IMR-90 (cell line): ENCODE measurements at regions not wholly inside any gene's neighbourhood (a gene's known extent, or its start where the extent isn't known, plus 50 kb on each side); places are given as distances from the start of the nearest gene placed in this dataset.

Source experiments
- ATAC-seq: fragments of 200-7000 bp; cut with Tn5 transposase; 2 replicates; pipeline ENCODE4 v1.9.1; 2020; ENCODE audit warnings: low read depth, mild to moderate bottlenecking, moderate library complexity
- BruUV-seq: library from RNA; stranded (reverse); fragments of 400-500 nt; replicated peaks from 2 replicates; lab custom pipeline; 2021; lab: Mats Ljungman, UMichigan
- CTCF ChIA-PET: fragments of 300-600 bp; formaldehyde crosslinking; extraction: SDS; loops from one replicate; lab custom pipeline; 2021; ENCODE audit warnings: antibody characterized with exemption; lab: Yijun Ruan, JAX
- POLR2A ChIA-PET: fragments of 300-600 bp; sonication (Branson Sonifier 250); formaldehyde crosslinking; loops from one replicate; lab custom pipeline; 2022; ENCODE audit warnings: antibody characterized with exemption; ENCODE audit not compliant: unreplicated experiment; lab: Charles Lee
- DNase-seq: peaks from one replicate; pipeline ENCODE4 v3.0.0; 2013
- H2AFZ ChIP-seq: replicated peaks from 2 replicates; pipeline ENCODE3; 2013; ENCODE audit warnings: low read length, mild to moderate bottlenecking; ENCODE audit not compliant: poor library complexity
- H2AK5ac ChIP-seq: 2 replicates; pipeline ENCODE4 v1.6.1; 2013; ENCODE audit warnings: low read depth, low read length, inconsistent platforms
- H2AK9ac ChIP-seq: replicated peaks from 2 replicates; pipeline ENCODE3; 2013; ENCODE audit warnings: mild to moderate bottlenecking, low read depth, low read length, moderate library complexity; ENCODE audit not compliant: poor library complexity
- H2BK120ac ChIP-seq: 2 replicates; pipeline ENCODE4 v1.6.1; 2013; ENCODE audit warnings: low read depth, low read length, inconsistent platforms
- H2BK15ac ChIP-seq: 3 replicates; pipeline ENCODE4 v1.6.1; 2013; ENCODE audit warnings: low read depth, low read length, inconsistent platforms
- H2BK20ac ChIP-seq: 2 replicates; pipeline ENCODE4 v1.6.1; 2013; ENCODE audit warnings: low read depth, mild to moderate bottlenecking, inconsistent platforms, low read length, moderate library complexity
- H2BK5ac ChIP-seq: 2 replicates; pipeline ENCODE4 v1.6.1; 2013; ENCODE audit warnings: mild to moderate bottlenecking, low read depth, low read length, inconsistent platforms; ENCODE audit not compliant: poor library complexity, severe bottlenecking
- H3K14ac ChIP-seq: replicated peaks from 2 replicates; pipeline ENCODE4 v1.6.1; 2013; ENCODE audit warnings: low read depth, low read length, inconsistent platforms
- H3K18ac ChIP-seq: 2 replicates; pipeline ENCODE4 v1.6.1; 2013; ENCODE audit warnings: low read depth, low read length, control low read depth
- H3K23ac ChIP-seq: 2 replicates; pipeline ENCODE4 v1.6.1; 2013; ENCODE audit warnings: low read depth, low read length, inconsistent platforms
- H3K27ac ChIP-seq: 2 replicates; pipeline ENCODE4 v1.5.1; 2013; ENCODE audit warnings: mild to moderate bottlenecking, control low read depth, low read length; ENCODE audit not compliant: insufficient read depth
- H3K27me3 ChIP-seq: 2 replicates; pipeline ENCODE4 v1.6.1; 2013; ENCODE audit warnings: low read length; ENCODE audit not compliant: control insufficient read depth, insufficient read depth
- H3K36me3 ChIP-seq: 2 replicates; pipeline ENCODE4 v1.6.1; 2013; ENCODE audit warnings: low read length, mixed read lengths; ENCODE audit not compliant: control insufficient read depth, insufficient read depth
- H3K4ac ChIP-seq: 2 replicates; pipeline ENCODE4 v1.6.1; 2013; ENCODE audit warnings: low read depth, low read length, inconsistent platforms
- H3K4me1 ChIP-seq: 2 replicates; pipeline ENCODE4 v1.6.1; 2013; ENCODE audit warnings: low read length, mixed read lengths; ENCODE audit not compliant: control insufficient read depth, insufficient read depth
- H3K4me2 ChIP-seq: 2 replicates; pipeline ENCODE4 v1.6.1; 2013; ENCODE audit warnings: low read depth, mild to moderate bottlenecking, control low read depth, low read length, moderate library complexity
- H3K4me3 ChIP-seq: 2 replicates; pipeline ENCODE4 v1.5.1; 2013; ENCODE audit warnings: low read depth, mild to moderate bottlenecking, control low read depth, low read length, moderate library complexity; ENCODE audit not compliant: insufficient read depth
- H3K56ac ChIP-seq: 2 replicates; pipeline ENCODE4 v1.6.1; 2013; ENCODE audit warnings: low read length, inconsistent platforms; ENCODE audit not compliant: insufficient read depth; ENCODE audit errors: extremely low read depth
- H3K79me1 ChIP-seq, 2 experiments: 2 replicates each; pipeline ENCODE4 v1.6.1; 2013; ENCODE audit warnings: low read length in 2 of 2, inconsistent platforms in 1 of 2, low read depth in 1 of 2
- H3K9ac ChIP-seq: 2 replicates; pipeline ENCODE4 v1.6.1; 2013; ENCODE audit warnings: low read depth, low read length, control low read depth
- H3K9me1 ChIP-seq: 2 replicates; pipeline ENCODE4 v1.6.1; 2013; ENCODE audit warnings: low read length, inconsistent platforms; ENCODE audit not compliant: insufficient read depth
- H3K9me3 ChIP-seq: 2 replicates; pipeline ENCODE4 v1.6.1; 2013; ENCODE audit warnings: low read length; ENCODE audit not compliant: control insufficient read depth, insufficient read depth
- H4K20me1 ChIP-seq: 2 replicates; pipeline ENCODE4 v1.6.1; 2013; ENCODE audit warnings: low read length, inconsistent platforms; ENCODE audit not compliant: insufficient read depth
- H4K5ac ChIP-seq: 2 replicates; pipeline ENCODE4 v1.6.1; 2013; ENCODE audit warnings: mild to moderate bottlenecking, low read depth, low read length, control low read depth
- H4K8ac ChIP-seq, 2 experiments: 2 replicates each; pipeline ENCODE4 v1.6.1; 2013; ENCODE audit warnings: low read depth in 2 of 2, low read length in 2 of 2, control low read depth in 1 of 2, inconsistent platforms in 1 of 2
- H4K91ac ChIP-seq: 2 replicates; pipeline ENCODE4 v1.6.1; 2013; ENCODE audit warnings: low read depth, low read length, inconsistent platforms; ENCODE audit not compliant: insufficient read depth
- FOS ChIP-seq: fragments of 150-350 bp; IDR thresholded peaks from 2 replicates; pipeline ENCODE4 v1.6.1; 2016; ENCODE audit warnings: low read depth, low read length
- MAZ ChIP-seq: IDR thresholded peaks from 2 replicates; pipeline ENCODE4 v1.6.1; 2012; ENCODE audit warnings: low read depth, mild to moderate bottlenecking, low read length, improper control_type of control experiment, moderate library complexity, borderline replicate concordance
- RAD21 ChIP-seq: IDR thresholded peaks from 2 replicates; pipeline ENCODE4 v1.6.1; 2012; ENCODE audit warnings: low read length, improper control_type of control experiment
- RCOR1 ChIP-seq: IDR thresholded peaks from 2 replicates; pipeline ENCODE4 v1.6.1; 2012; ENCODE audit warnings: mild to moderate bottlenecking, low read length, improper control_type of control experiment; ENCODE audit not compliant: insufficient replicate concordance
- SMC3 ChIP-seq: fragments of 150-350 bp; IDR thresholded peaks from 2 replicates; pipeline ENCODE4 v1.6.1; 2016; ENCODE audit warnings: low read depth, mild to moderate bottlenecking, antibody characterized with exemption, low read length, moderate library complexity
- WGBS, 2 experiments: methylation state at CpG; one replicate each; pipeline versions ENCODE4 v1.1.5 to v1.1.7; 2013; ENCODE audit warnings: missing lambda C conversion rate in 2 of 2; ENCODE audit not compliant: insufficient read length in 1 of 2; ENCODE audit errors: extremely low coverage in 2 of 2; 5-methylcytosine and 5-hydroxymethylcytosine counted together
- dilution Hi-C: fragments of 300-500 bp; cut with HindIII; formaldehyde crosslinking; loops from one replicate; pipeline ENCODE4 v1.14.3; 2018; ENCODE audit warnings: low sequenced_read_pairs; ENCODE audit not compliant: unreplicated experiment
- in situ Hi-C: fragments of 300-500 bp; cut with MboI; formaldehyde crosslinking; loops from 3 replicates; pipeline ENCODE4 v1.14.3; 2019; ENCODE audit warnings: low sequenced_read_pairs, inconsistent platforms, mixed read lengths
- intact Hi-C: fragments of 100-400 bp; cut with micrococcal nuclease; formaldehyde crosslinking; loops from 2 replicates; pipeline ENCODE4 v1.10.0; 2022
- TF ChIP-seq, protein P1 (sequence below): fragments of 150-350 bp; IDR thresholded peaks from 2 replicates; pipeline ENCODE4 v1.6.1; 2017; ENCODE audit warnings: mild to moderate bottlenecking, antibody characterized with exemption, low read length, low read depth

DNA sequence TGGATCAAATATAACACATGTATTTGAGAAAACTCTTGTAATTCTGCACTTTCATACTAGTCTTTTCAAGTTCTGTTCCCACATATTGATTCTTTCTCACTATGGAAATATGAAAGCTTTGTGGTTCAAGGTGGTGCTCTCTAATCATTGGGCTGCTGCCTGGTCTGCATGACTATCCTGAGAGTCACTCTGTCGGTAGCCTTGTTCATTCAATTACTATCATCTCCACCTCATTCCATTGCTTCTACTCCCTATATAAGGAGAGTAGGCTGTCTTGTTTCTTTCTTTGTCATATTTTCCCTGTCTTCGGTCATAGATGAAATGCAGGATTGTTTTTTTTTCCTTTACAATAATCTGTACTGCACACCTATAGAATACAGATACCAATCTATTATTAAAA, 341.4 kb upstream of the ACTBL2 start:
- H4K5ac ChIP-seq: peak overlapping the region; percentile 67; the same call in 1 of the 2 replicates
- dilution Hi-C loops: no loop called here
- 0 out of 2 replicates have a peak, but pooled peaks cover 1% of the 10 kb centered on the region for H3K9me3 ChIP-seq
- H3K56ac ChIP-seq: peak overlapping the region; percentile 52; the same call in 1 of the 2 replicates
- H3K4me1 ChIP-seq: peaks cover 3% of the 10 kb centered on the region
- no peak overlapping the region for H2AK9ac ChIP-seq
- ChIA-PET CTCF (interaction anchor here (1.4 kb wide), 1 partner anchor 44 kb away, joined by 5 read pairs; no protein-coding TSS in a partner anchor), POLR2A (no interaction called here)
- no CpG with 5 or more reads among the region's 2 CpGs for WGBS, 2 experiments
- no peak overlapping the region for H3K4me2 ChIP-seq
- H3K23ac ChIP-seq: peak overlapping the region; percentile 1; the same call in 1 of the 2 replicates
- peaks cover 3% of the 10 kb centered on the region; the same call in 1 of the 2 replicates for H3K9me1 ChIP-seq
- H2AFZ ChIP-seq: no peak overlapping the region
- H2BK5ac ChIP-seq: peak overlapping the region; percentile 99
- H2BK15ac ChIP-seq: peak overlapping the region; percentile 84; the same call in 1 of the 3 replicates
- H4K91ac ChIP-seq: peak overlapping the region; percentile 12; the same call in 1 of the 2 replicates
- H3K4me3 ChIP-seq: no peak overlapping the region
- H2BK120ac ChIP-seq: peak overlapping the region; percentile 89
- no peak overlapping the region for H2AK5ac ChIP-seq
- H3K4ac ChIP-seq: peak overlapping the region; percentile 64
- no peaks in the 10 kb centered on the region for H3K79me1 ChIP-seq
- H2BK20ac ChIP-seq: peak overlapping the region; percentile 91; the same call in 1 of the 2 replicates
- no peak overlapping the region for H3K9ac ChIP-seq
- intact Hi-C loops: no loop called here
- DNase-seq (peak; percentile 91), ATAC-seq (peak; percentile 69)
- H4K8ac ChIP-seq: peak overlapping the region; percentile 36 to 79
- H4K20me1 ChIP-seq: no peaks in the 10 kb centered on the region
- in situ Hi-C loops: no loop called here
- no peaks in the 10 kb centered on the region for H3K27me3 ChIP-seq
- H3K36me3 ChIP-seq: no peaks in the 10 kb centered on the region
- no peak overlapping the region; the same call in 1 of the 2 replicates for H3K14ac ChIP-seq
- H3K27ac ChIP-seq: peak overlapping the region; percentile 23; the same call in 1 of the 2 replicates
- no TSS peak for BruUV-seq
- H3K18ac ChIP-seq: peak overlapping the region; percentile 93; the same call in 1 of the 2 replicates
- no peak for TF ChIP-seq MAZ
- no peak for TF ChIP-seq RAD21
- TF ChIP-seq SMC3: no peak
- TF ChIP-seq RCOR1: no peak
- TF ChIP-seq FOS: 0 out of 2 replicates have a peak, but pooled peaks have one; percentile 16
- TF ChIP-seq, protein P1, sequence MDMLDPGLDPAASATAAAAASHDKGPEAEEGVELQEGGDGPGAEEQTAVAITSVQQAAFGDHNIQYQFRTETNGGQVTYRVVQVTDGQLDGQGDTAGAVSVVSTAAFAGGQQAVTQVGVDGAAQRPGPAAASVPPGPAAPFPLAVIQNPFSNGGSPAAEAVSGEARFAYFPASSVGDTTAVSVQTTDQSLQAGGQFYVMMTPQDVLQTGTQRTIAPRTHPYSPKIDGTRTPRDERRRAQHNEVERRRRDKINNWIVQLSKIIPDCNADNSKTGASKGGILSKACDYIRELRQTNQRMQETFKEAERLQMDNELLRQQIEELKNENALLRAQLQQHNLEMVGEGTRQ: no peak
